ENCODE measurements at regions not wholly inside any gene's neighbourhood (a gene's known extent, or its start where the extent isn't known, plus 50 kb on each side); places are given as distances from the start of the nearest gene placed in this dataset.

GRCh38 chrX:26328608-26329319 is 112.8 kb downstream of the MAGEB5 start:
- no peak for ATAC-seq
- Histone ChIP-seq H3K27ac (no peak overlapping the region), H3K9me3 (no peaks in the 10 kb centered on the region), H3K36me3 (no peaks in the 10 kb centered on the region), H3K4me3 (no peak overlapping the region), H3K4me1 (no peaks in the 10 kb centered on the region), H3K27me3 (no peaks in the 10 kb centered on the region)
- no peak for TF ChIP-seq CTCF (IDR thresholded peaks at IDR 0.05)
- no peak for DNase-seq
- WGBS, 2 donors, result 65 to 75% methylated on average over 3 of the region's 3 CpGs
- intact Hi-C loops (cut with DNase I), result no loop called here

- H3K4me1 ChIP-seq, result no peaks in the 10 kb centered on the region
- H3K4me3 ChIP-seq, result no peak overlapping the region
- peaks cover 0 to 7% (median 0%) of the 10 kb centered on the region in 11 donors for H3K9me3 ChIP-seq
- no peak overlapping the region for H3K27ac ChIP-seq
- H3K36me3 ChIP-seq, result no peaks in the 10 kb centered on the region
- ATAC-seq, result no peak
- DNase-seq, result no peak
- no peak for TF ChIP-seq CTCF (IDR thresholded peaks at IDR 0.05)
- intact Hi-C loops (cut with DNase I), result no loop called here
- H3K27me3 ChIP-seq, result no peaks in the 10 kb centered on the region
Measured at GRCh38 chrX:26309262-26309661, 93.3 kb downstream of the MAGEB5 start.

- H3K4me3 ChIP-seq, result no peak overlapping the region
- H3K36me3 ChIP-seq, result no peaks in the 10 kb centered on the region
- no peaks in the 10 kb centered on the region for H3K27me3 ChIP-seq
- intact Hi-C loops (cut with DNase I), result no loop called here
- ATAC-seq, result no peak
- 7 to 21% methylated on average over 1 of the region's 1 CpG for WGBS, 2 donors
- no peaks in the 10 kb centered on the region for H3K4me1 ChIP-seq
- H3K9me3 ChIP-seq, result peaks cover 0 to 6% (median 0%) of the 10 kb centered on the region in 11 donors
- TF ChIP-seq CTCF (IDR thresholded peaks at IDR 0.05), result no peak
- DNase-seq, result no peak
- no peak overlapping the region for H3K27ac ChIP-seq
Measured at GRCh38 chrX:26295425-26295824, 79.5 kb downstream of the MAGEB5 start.

- H3K4me3 ChIP-seq, result no peak overlapping the region
- no peak overlapping the region for H3K27ac ChIP-seq
- H3K27me3 ChIP-seq, result no peaks in the 10 kb centered on the region
- H3K4me1 ChIP-seq, result no peaks in the 10 kb centered on the region
- intact Hi-C loops (cut with DNase I), result no loop called here
- no peak for TF ChIP-seq CTCF (IDR thresholded peaks at IDR 0.05)
- no peak for DNase-seq
- ATAC-seq, result no peak
- 91 to 94% methylated on average over 9 of the region's 9 CpGs for WGBS, 2 donors
- H3K9me3 ChIP-seq, result peaks cover 0 to 13% (median 0%) of the 10 kb centered on the region in 11 donors
- H3K36me3 ChIP-seq, result no peaks in the 10 kb centered on the region
Measured at GRCh38 chrX:26286836-26287235, 70.9 kb downstream of the MAGEB5 start.
